ENCODE measurements at regions not wholly inside any gene's neighbourhood (a gene's known extent, or its start where the extent isn't known, plus 50 kb on each side); places are given as distances from the start of the nearest gene placed in this dataset.

GRCh38 chr5:20524991-20525529 is 537.1 kb upstream of the CDH18 start:
- TF ChIP-seq, protein P1, sequence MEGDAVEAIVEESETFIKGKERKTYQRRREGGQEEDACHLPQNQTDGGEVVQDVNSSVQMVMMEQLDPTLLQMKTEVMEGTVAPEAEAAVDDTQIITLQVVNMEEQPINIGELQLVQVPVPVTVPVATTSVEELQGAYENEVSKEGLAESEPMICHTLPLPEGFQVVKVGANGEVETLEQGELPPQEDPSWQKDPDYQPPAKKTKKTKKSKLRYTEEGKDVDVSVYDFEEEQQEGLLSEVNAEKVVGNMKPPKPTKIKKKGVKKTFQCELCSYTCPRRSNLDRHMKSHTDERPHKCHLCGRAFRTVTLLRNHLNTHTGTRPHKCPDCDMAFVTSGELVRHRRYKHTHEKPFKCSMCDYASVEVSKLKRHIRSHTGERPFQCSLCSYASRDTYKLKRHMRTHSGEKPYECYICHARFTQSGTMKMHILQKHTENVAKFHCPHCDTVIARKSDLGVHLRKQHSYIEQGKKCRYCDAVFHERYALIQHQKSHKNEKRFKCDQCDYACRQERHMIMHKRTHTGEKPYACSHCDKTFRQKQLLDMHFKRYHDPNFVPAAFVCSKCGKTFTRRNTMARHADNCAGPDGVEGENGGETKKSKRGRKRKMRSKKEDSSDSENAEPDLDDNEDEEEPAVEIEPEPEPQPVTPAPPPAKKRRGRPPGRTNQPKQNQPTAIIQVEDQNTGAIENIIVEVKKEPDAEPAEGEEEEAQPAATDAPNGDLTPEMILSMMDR (IDR thresholded peaks at IDR 0.05; ENCODE audit: low read depth, low read length): no peak
- TF ChIP-seq POLR2A (IDR thresholded peaks at IDR 0.05; ENCODE audit: extremely low read depth, insufficient read length) (no peak), MAX (IDR thresholded peaks at IDR 0.05; ENCODE audit: low read depth, low read length) (no peak)
